ENCODE measurements at regions not wholly inside any gene's neighbourhood (a gene's known extent, or its start where the extent isn't known, plus 50 kb on each side); places are given as distances from the start of the nearest gene placed in this dataset.

GRCh38 chr6:165827190-165827518, 164.1 kb upstream of the PDE10A start:
- H3K9me3 ChIP-seq, result no peaks in the 10 kb centered on the region
- H3K4me3 ChIP-seq, result no peak overlapping the region
- H3K27me3 ChIP-seq, result no peaks in the 10 kb centered on the region
- no peaks in the 10 kb centered on the region for H3K36me3 ChIP-seq
- TF ChIP-seq, protein P1, sequence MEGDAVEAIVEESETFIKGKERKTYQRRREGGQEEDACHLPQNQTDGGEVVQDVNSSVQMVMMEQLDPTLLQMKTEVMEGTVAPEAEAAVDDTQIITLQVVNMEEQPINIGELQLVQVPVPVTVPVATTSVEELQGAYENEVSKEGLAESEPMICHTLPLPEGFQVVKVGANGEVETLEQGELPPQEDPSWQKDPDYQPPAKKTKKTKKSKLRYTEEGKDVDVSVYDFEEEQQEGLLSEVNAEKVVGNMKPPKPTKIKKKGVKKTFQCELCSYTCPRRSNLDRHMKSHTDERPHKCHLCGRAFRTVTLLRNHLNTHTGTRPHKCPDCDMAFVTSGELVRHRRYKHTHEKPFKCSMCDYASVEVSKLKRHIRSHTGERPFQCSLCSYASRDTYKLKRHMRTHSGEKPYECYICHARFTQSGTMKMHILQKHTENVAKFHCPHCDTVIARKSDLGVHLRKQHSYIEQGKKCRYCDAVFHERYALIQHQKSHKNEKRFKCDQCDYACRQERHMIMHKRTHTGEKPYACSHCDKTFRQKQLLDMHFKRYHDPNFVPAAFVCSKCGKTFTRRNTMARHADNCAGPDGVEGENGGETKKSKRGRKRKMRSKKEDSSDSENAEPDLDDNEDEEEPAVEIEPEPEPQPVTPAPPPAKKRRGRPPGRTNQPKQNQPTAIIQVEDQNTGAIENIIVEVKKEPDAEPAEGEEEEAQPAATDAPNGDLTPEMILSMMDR (IDR thresholded peaks at IDR 0.05), result no peak
- TF ChIP-seq POLR2A (IDR thresholded peaks at IDR 0.05), result no peak
- H3K4me1 ChIP-seq, result no peaks in the 10 kb centered on the region
- H3K27ac ChIP-seq, result no peak overlapping the region
- no peak for DNase-seq

DNA sequence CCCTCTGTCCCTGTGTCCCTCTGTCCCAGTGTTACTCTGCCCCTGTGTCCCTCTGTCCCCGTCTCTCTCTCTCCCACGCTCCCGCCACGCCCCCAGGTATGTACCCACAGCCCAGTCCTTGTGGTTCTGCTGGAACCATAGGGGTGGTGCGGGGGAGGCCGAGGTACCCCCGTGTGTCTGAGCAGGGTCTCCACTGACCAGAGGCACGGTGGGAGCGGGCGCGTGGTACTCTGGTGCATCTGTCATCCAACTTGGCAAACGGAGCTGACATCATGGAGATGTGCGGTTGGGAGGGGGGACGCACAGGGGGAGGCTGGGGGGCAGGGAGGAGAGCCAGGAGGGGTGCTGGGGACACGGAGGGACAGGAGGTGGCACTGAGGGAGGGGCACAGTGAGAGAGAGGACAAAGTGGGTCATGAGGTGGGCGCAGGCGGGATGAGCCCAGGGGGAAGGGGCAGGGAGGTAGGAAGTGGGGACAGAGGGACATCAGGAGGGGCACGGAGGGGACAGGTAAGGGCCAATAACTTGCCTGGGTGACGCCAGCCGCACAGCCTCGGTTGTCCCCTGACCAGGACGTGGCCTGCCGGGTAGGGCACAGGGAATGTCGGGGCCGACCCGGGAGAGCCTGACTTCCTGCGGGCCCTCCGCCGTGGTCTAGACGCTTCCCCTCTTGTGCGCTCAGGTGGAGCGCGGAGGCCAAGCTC, 163.6 kb upstream of the PDE10A start:
- Histone ChIP-seq H3K36me3 (no peaks in the 10 kb centered on the region), H3K4me3 (no peak overlapping the region), H3K4me1 (no peaks in the 10 kb centered on the region), H3K27me3 (no peaks in the 10 kb centered on the region), H3K9me3 (no peaks in the 10 kb centered on the region), H3K27ac (no peak overlapping the region)
- no peak for TF ChIP-seq POLR2A (IDR thresholded peaks at IDR 0.05)
- no peak for DNase-seq

- H3K4me3 ChIP-seq, result no peak overlapping the region
- no peaks in the 10 kb centered on the region for H3K36me3 ChIP-seq
- no peaks in the 10 kb centered on the region for H3K27me3 ChIP-seq
- no peak overlapping the region for H3K27ac ChIP-seq
- TF ChIP-seq, protein P1 (IDR thresholded peaks at IDR 0.05), result no peak
- TF ChIP-seq POLR2A (IDR thresholded peaks at IDR 0.05), result no peak
- no peaks in the 10 kb centered on the region for H3K4me1 ChIP-seq
- no peaks in the 10 kb centered on the region for H3K9me3 ChIP-seq
- no peak for DNase-seq
Measured at GRCh38 chr6:165825256-165825815, 162.3 kb upstream of the PDE10A start.

- no peak overlapping the region for H3K27ac ChIP-seq
- H3K27me3 ChIP-seq, result no peaks in the 10 kb centered on the region
- TF ChIP-seq POLR2A (IDR thresholded peaks at IDR 0.05), result no peak
- TF ChIP-seq, protein P1 (IDR thresholded peaks at IDR 0.05), result no peak
- no peaks in the 10 kb centered on the region for H3K9me3 ChIP-seq
- H3K4me3 ChIP-seq, result no peak overlapping the region
- H3K36me3 ChIP-seq, result no peaks in the 10 kb centered on the region
- H3K4me1 ChIP-seq, result no peaks in the 10 kb centered on the region
- DNase-seq, result no peak
Measured at GRCh38 chr6:165823609-165824326, 160.7 kb upstream of the PDE10A start.

DNA sequence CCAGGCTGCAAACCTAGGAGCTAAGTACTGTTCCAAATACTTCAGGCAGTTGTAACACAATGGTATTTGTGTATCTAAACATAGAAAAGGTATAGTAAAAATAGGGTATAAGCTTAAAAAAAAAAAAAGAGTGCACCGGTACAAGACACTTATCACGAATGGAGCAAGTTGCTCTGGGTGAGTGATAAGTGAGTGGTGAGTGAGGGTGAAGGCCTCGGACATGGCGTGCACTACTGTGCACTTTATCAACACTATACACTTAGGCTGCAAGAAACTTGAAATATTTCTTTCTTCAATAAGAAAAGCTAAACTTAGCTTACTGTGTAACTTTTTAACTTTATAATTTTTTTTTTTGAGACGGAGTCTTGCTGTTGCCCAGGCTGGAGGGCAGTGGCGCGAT, 159.5 kb upstream of the PDE10A start:
- Histone ChIP-seq H3K36me3 (no peaks in the 10 kb centered on the region), H3K4me3 (no peak overlapping the region), H3K9me3 (no peaks in the 10 kb centered on the region), H3K4me1 (no peaks in the 10 kb centered on the region), H3K27me3 (no peaks in the 10 kb centered on the region), H3K27ac (no peak overlapping the region)
- no peak for DNase-seq
- TF ChIP-seq, protein P1 (IDR thresholded peaks at IDR 0.05), result no peak
- TF ChIP-seq POLR2A (IDR thresholded peaks at IDR 0.05), result no peak

DNA sequence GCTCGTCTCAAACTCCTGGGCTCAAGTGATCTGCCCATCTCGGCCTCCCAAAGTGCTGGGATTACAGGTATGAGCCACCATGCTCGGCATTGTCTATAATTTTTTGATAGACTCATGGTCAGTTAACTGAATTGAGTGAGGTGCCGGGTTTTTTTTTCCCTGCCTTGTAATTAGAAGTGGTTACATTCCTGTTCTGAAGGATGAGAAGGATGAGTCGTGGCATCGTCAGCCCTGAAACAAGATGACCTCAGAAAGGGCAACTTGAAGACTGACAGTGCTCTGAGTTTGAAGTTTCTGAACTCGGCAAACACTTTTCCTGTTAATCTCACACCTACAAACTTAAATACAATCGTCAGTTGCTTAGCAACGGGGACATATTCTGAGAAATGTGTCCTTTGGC, 158.7 kb upstream of the PDE10A start:
- no peaks in the 10 kb centered on the region for H3K9me3 ChIP-seq
- H3K4me3 ChIP-seq, result no peak overlapping the region
- H3K36me3 ChIP-seq, result no peaks in the 10 kb centered on the region
- DNase-seq, result no peak
- no peak for TF ChIP-seq POLR2A (IDR thresholded peaks at IDR 0.05)
- TF ChIP-seq, protein P1 (IDR thresholded peaks at IDR 0.05), result no peak
- H3K27ac ChIP-seq, result no peak overlapping the region
- no peaks in the 10 kb centered on the region for H3K4me1 ChIP-seq
- no peaks in the 10 kb centered on the region for H3K27me3 ChIP-seq
